GM19324 (cell line): ENCODE measurements at regions not wholly inside any gene's neighbourhood (a gene's known extent, or its start where the extent isn't known, plus 50 kb on each side); places are given as distances from the start of the nearest gene placed in this dataset.

Experiments
- ATAC-seq: cut with Tn5 transposase; IDR thresholded peaks from one replicate; pipeline ENCODE4 v1.9.1; 2021; ENCODE audit warnings: mild to moderate bottlenecking, moderate library complexity; ENCODE audit not compliant: unreplicated experiment, low FRiP score

DNA sequence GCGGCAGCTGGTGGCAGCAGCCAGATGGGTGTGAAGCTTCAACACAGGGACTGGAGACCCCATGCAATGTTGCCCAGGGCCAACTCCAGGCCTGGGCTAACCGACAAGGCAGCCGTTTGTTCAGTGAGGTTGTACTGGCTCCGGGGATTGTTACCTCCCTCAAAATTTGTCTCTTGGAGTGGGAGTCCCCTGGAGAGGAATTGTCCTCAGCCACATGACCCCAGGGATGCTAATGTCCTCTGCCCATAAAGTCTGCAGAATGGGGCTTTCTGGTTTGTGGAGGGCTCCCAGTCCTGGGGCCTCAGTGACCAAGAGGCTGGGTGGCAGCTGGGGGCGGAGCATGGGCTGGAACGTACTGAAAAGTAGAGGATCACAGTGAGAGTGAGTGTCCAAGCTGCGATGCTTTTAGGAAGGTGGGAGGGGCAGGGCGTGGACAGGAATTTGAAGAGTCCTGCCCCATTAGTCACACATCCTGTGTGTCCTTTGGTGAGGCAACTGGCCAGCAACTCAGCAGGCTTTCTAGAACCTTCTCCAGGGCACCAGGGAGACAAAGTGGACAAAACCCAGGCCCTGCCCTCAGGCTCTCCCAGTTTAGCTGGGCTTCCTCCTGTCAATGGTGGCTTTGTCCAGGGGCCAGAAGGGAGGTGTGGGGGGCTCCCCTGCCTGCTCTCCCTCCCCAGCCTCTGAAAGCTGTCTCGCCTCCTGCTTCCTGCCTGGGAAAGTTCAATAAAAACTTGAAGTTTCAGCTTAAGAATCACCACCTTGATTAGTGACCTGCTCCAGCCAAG, 114.0 kb downstream of the NSG2 start:
- no peak for ATAC-seq

DNA sequence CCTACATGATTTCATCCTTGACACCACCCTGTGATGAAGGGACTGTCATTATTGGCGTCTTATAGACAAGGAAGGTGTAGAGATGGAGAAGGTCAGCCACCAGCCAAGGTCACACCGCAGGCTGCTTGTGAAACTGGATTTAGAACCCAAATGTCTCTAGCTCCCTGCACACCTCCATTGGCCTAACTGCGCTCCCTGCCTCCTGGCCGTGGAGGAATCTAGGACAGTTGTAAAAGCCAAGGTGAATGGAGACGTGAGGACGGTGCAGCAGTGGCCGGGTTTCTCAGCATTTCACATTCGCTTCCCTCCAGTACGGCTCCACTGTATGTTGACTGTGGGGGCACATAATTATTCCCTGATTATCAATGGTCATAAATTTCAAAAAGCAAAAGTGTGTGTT, 119.9 kb downstream of the NSG2 start:
- no peak for ATAC-seq

DNA sequence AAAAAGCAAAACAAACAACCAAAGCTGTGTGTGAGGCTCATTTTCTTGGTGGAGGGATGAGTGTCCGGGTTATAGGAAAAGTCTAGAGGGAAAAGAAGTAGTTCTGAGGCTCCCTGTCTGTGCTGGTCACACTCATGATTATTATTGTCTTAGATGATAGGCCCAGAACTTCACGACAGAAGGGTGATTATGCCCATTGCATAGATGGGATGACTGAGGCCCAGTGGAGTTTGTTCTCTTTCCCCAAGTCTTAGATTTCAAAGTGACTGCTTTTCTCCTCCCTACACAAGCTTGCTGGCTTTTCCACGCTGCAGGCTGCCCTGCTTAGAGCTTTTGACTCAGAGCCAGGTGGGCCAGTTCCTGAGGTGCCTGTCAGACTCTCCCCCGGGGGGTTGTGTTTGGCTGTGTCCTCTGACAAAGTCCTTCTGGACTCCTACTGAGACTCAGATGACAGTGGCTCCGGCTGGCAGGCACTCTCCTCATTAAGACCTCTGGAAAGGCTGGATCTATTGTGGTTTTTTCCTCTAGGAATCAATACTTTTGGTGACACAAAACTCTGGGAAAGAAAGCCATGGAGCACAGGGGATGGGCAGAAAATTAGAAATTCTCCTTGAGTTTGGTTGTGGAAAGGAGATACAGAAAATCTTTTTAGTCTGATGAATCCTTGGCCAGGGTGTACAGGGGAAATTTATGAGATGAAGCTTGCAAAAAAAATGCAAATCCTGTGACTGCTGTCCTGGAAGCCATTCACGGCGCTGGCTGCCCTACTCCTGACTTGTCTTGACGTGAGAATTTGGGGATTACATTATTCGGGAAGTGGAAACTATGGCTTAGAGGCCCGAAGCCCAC, 120.9 kb downstream of the NSG2 start:
- no peak for ATAC-seq

DNA sequence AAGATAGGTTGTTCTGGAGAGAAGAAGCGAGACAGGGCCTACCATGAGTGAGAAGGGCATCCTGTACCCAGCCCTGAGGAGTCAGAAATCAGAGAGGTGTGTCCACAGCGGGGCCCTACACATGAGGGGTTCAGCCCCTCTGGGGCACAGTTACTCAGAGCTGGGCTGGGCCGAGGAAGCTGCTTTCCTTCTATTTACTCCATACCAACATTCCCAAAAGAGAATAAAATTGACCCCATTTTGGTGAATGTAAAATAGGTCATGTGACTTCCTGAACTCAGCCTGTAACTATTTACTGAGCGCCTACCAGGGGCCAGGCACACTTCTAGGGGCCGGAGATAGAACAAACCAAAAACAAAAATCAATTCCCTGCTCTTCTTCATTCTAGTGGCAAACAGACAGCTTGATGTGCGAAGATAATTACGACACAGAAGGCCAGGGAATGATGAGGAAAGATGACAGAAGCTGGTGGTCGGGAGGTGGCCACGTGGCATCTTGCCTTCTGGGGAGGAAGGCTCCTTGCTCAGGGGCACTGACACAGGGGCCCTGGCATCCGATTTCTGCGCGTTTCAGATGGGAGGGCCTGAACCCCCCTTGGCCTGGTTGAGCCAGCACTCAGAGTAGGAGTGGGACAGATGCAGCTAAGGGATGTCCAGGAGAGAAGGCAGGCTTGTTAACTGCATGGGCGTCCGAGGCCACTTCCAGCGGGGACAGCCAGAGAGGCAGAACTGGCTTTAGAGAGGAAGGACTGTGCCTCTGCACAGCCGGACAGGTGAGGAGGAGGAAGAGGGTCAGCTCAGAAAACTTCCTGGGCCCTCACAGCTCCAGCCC, 121.8 kb downstream of the NSG2 start:
- ATAC-seq = no peak

DNA sequence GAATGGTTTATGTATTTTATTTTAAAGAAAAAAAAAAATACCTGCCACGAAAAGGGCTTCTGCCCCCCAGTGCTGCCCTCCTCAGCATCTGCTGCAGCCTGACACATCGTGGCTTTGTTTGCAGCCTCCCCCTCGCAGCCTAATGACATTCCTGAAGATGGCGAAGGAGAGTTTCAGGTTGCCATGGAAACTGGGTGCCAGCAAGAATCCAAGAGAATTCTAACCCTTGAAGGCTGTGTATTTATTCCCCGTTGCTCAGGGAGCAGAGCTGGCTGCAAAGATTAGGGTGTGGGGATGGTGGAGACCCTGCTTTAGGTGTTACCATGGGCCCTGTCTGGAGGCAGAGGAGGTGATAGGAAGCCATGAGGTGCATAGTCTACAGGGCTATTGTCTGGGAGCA, 126.6 kb downstream of the NSG2 start:
- ATAC-seq = no peak

DNA sequence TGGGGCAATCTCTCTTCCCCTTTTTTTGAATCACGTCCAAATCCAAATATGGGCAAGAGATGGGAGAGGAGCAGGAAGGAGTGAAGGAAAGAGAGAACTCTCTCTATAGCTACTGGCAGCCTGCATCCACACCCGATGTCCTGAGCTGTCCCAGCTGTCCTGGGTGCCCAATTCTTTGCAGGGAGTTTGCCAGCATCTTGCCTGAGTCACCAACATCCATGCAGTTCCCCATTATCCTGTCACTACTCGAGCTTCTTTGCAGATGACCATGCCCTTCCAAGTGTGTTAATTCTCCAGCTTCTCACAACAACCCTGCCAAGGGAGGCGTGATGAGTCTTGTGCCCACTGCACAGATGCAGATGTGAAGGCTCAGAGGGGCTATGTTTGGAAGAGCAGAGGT, 127.1 kb downstream of the NSG2 start:
- ATAC-seq = no peak

DNA sequence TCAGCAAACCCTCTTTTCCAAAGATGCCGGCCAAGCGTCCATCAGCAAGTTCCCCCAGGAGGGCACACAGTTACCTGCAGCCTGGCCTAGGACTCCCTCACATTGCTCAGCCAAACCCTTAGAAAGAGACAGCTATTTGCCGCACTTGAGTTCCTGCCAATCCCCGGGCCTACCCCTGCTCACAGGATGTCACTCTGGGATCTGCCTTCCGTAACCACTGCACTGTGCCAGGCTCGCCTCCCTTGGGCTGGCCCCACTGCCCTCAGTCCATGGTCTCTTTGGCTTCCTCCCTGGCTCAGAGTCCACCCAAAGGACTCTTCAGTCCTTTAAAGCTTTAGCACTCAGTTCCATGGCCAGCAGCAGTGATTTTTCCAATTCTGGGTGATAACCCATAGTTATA, 128.3 kb downstream of the NSG2 start:
- ATAC-seq = no peak

DNA sequence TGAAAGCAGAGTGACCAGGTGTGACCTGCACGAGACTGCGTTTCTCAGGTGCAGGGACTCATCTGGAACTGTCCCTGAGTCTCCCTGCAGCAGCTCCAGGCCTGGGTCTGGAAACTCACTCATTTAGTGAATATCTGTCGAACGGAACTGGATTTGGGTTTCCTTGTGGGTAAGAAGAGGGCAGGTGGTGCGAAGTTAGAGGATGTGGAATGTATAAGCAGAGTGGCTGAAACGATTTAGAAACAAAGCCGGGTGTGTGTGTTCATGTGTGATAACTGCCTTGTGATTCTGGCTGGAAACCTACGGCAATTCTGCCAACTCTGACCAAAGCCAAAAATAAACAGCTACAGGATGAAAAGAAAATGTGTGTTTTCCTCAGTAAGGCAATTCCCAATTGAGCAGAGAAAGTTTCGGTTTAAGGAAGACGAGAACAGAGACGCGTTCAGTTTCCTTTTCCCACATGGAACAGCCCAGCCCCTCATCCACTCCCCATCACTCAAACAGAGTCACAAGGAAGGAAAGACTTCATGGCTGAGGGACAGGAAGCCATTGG, 130.3 kb downstream of the NSG2 start:
- no peak for ATAC-seq

DNA sequence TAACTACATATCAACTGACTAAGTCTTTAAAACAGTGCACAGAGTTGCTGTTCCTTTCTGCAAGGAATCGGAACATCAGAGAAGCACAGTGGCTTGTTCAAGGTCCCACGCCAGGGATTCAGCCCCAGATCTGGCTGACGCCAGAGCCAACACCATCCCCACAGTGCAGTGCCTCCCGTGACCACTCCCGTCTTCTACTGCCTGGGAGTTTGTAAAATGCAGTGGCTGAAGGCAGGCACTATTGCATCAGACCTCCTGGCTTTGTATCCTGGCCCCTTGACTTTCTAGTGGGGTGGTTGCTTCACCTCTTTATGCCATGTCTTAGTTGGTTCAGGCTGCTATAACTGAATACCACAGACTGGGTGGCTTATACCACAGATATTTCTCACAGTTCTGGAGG, 131.0 kb downstream of the NSG2 start:
- no peak for ATAC-seq

DNA sequence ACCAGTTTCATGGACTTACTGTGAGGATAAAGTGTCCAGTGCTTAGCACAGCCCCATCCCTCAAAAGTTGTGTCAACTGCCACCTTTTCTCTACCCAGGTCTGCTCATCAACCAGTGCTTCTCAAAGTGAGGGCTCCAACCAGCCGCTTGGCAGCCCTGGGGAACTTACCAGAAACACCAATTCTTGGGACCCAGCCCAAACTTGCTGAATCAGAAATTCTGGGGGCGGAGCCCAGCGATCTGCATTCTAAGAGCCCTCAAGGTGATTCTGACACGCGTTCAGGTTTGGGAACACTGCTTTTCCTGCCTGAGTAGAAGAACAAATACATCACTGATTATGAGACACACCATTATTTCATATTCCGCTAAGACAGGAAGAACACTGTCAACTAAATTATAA, 132.0 kb downstream of the NSG2 start:
- ATAC-seq = no peak

DNA sequence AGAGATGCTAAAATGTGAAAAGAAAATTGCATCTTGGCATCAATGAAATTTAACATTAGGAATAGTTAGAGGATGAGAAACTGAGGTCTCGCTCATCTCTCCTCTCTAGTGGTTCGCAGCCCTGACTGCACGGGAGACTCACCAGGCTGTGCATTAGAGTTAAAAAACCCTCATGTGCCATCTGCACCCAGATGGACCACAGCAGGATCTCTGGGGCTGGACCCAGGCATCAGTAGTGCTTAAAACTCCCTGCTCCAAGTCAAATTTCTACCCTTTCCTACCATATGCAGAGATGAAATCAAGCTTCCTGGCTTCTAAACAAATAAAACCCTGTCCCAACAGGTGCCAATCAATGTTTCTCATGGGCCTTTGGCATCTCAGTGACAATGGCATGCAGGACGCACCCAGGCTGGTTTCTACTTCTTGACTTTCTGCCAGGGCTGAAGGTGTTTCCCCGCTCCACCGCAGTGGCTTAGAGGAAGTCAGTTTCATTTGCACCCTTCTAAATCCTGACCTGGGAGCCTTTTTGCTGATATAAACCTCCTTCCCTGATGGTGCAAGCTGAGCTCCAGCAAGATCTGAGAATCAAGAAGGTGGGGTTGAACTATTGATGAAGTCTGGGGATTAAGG, 132.6 kb downstream of the NSG2 start:
- ATAC-seq = no peak

DNA sequence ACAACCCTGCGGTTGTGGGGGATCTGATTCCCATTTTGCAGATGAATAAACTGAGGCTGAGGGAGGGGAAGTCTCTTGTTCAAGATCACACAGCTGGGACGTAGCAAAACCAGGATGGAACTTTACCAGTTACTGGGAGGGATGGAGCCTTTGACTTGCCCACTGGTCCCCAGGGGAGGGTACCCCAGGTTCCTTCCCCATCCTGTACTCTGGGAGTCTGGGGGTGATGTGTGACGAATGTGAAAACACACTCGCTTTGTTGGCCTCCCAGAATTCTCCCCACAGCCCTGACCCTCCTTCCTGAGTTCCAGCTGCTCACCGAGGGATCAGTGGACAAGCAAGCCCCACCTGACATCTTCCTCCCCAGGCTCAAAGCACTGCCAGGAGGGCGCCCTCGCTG, 135.1 kb downstream of the NSG2 start:
- no peak for ATAC-seq

DNA sequence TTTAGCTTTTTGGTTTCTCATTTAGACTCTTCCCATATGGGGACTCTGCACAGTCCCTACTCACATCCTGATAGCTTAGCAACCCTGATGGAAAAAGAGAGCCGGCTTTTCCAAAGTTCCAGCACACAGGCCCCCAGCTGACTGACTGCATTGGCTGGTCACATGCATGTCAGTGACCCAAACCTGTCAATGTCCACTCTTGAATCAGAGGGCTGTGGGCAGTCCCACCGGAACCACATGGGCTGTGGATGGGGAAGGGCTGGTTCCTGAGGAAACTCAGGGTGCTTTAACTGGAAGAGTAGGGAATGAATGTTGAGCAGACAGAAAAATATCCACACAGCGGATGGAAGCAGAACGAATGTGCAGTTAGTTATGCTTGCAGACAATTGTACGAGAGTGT, 136.6 kb downstream of the NSG2 start:
- no peak for ATAC-seq

DNA sequence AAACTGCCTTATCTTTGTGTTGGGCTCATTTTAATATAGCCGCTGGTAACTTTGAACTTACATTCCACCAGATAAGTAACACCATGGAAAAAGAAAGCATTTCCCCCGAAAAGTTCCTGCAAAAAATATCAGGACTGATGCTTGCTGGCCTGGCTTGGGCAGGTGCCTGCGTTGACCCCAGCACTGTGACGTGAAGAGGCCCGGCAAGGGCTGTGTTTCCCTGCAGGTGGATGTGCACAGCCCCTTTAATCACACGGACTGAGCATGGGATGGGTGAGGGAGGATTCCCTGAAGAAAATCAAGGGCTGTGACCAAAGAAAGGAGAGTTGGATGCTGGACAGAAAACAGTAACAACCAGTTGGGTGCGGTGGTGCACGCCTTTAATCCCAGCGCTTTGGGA, 138.2 kb downstream of the NSG2 start:
- no peak for ATAC-seq

DNA sequence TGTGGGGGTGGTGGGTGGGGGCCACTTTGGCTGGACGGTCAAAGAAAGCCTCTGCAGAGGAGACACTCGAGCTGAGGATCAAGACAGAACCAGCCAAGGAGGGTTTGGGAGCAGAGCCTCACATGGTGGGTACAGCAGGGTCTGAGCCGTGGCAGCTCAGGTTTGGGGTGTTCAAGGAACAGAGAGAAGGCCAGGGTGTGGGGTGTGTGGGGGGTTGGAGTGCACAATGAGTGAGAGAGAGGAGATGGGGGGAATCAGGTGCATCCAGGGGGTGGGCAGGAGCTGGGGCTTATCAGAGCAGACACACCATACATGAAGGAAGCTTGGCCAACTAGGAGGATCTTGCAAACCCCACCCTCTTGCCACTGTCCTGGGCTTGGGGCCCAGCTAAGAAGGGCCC, 140.0 kb downstream of the NSG2 start:
- no peak for ATAC-seq

DNA sequence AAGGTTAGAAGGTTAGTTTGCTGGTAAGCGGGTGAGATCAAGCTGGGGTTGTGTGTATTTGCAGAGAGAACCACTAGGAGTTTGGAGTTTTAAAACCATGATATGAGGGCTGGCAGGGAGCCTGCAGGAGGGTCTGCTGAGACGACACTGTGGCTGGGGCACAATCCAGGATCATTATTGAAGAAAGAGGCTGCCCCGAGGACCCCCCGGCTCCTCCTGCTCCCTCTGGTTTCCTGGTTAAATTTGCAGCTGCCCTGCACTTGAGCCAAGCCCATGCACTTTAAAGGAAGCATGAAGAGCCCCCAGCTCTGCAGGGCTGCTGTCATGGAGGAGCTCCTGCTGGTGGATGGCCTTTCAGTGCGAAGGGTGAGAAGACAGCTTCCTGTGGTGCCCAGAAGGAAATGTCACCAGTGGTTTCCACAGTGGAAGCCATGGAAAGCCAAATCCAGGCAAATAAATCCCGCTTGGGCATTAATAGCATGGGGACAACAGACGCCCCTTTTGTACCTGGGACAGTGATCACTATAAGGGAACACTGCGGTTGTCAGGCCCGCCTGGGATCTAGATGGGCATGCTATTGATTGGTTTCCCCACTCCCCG, 140.7 kb downstream of the NSG2 start:
- ATAC-seq = no peak

DNA sequence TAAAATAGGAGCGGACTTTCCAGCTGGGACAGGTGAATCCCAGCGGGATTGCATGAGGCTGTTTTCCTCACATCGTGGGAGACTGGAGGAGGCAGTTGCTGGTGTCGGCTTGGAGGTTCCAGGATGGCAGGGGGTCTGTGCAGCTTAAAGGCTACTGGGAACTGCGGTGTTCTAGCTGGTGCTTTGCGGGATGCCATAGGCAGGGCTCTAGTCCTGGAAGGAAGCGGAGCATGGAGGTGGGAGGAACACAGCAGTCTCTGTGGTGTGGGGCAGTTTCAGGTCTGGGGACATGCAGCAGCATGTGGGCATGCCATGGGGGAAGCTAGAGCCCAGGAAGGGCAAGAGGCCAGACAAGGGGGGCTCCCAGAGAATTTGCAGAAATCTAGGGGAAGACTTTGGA, 141.5 kb downstream of the NSG2 start:
- no peak for ATAC-seq

DNA sequence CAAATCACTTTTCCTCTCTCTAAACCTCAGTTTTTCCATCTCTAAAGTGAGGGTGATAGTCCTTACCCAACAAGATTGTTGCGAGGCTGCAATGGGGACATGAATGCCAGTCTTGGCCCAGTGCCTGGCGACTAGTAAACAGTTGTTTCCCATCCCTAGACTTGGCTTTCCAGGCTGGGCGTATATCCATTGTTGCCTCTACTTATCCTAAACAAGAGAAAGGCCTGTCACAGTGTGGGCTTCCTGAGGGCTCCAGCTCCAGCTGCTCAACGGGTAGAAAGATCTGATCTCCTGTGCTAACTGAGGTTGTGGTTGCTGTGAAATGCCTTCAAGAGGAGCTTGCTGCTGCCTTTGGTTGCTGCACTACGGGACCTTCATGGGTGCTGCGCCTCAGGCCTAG, 142.0 kb downstream of the NSG2 start:
- no peak for ATAC-seq

DNA sequence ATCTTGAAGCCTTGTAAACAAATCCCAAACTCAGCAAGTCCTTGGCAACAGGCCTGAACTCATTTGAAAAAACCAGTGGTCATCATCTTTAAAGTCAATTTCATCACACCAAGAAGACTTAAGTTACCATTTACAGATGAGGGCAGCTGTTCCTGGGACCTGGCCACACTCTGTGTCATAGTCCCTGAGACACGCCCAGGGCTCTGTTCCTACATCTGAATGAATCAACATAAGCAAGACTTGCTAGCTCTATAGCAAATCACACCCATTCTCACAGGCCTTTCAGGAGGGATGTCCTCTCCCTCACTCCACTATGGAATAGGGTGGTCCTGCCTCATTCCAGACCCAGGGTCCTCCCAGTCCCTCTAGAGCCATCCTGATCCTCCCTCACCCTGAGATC, 142.8 kb downstream of the NSG2 start:
- no peak for ATAC-seq
